Skin of body (tissue), 1 donor: ENCODE measurements at regions not wholly inside any gene's neighbourhood (a gene's known extent, or its start where the extent isn't known, plus 50 kb on each side); places are given as distances from the start of the nearest gene placed in this dataset.

Source experiments
- DNase-seq: peaks from one replicate; lab custom pipeline; 2025; lab: John Stamatoyannopoulos, UW

GRCh38 chr10:10865303-10865702, 152.4 kb upstream of the CELF2 start:
- DNase-seq: no peak

GRCh38 chr10:10865913-10866312, 151.8 kb upstream of the CELF2 start:
- DNase-seq: no peak

- no peak for DNase-seq
Measured at GRCh38 chr10:10869592-10869991, 148.1 kb upstream of the CELF2 start.

- DNase-seq: peak; percentile 8
Measured at GRCh38 chr10:10870523-10871241, 147.0 kb upstream of the CELF2 start.

- DNase-seq: no peak
Measured at GRCh38 chr10:10871352-10871751, 146.3 kb upstream of the CELF2 start.

- DNase-seq: peak; percentile 78
Measured at GRCh38 chr10:10872035-10872673, 145.5 kb upstream of the CELF2 start.

- no peak for DNase-seq
Measured at GRCh38 chr10:10872764-10873163, 144.9 kb upstream of the CELF2 start.

- DNase-seq: no peak
Measured at GRCh38 chr10:10873289-10873688, 144.4 kb upstream of the CELF2 start.

GRCh38 chr10:10873915-10874314, 143.8 kb upstream of the CELF2 start:
- DNase-seq: no peak

- DNase-seq: no peak
Measured at GRCh38 chr10:10878963-10879362, 138.7 kb upstream of the CELF2 start.

- no peak for DNase-seq
Measured at GRCh38 chr10:10881117-10881813, 136.4 kb upstream of the CELF2 start.

- DNase-seq: no peak
Measured at GRCh38 chr10:10883737-10884136, 133.9 kb upstream of the CELF2 start.

GRCh38 chr10:10886861-10887531, 130.7 kb upstream of the CELF2 start:
- no peak for DNase-seq

GRCh38 chr10:10891124-10892082, 126.3 kb upstream of the CELF2 start:
- no peak for DNase-seq

- DNase-seq: no peak
Measured at GRCh38 chr10:10892290-10892875, 125.3 kb upstream of the CELF2 start.

GRCh38 chr10:10897400-10897799, 120.3 kb upstream of the CELF2 start:
- no peak for DNase-seq

GRCh38 chr10:10901906-10902305, 115.8 kb upstream of the CELF2 start:
- no peak for DNase-seq

GRCh38 chr10:10902951-10903350, 114.7 kb upstream of the CELF2 start:
- no peak for DNase-seq

- no peak for DNase-seq
Measured at GRCh38 chr10:10903620-10904019, 114.1 kb upstream of the CELF2 start.

- DNase-seq: no peak
Measured at GRCh38 chr10:10910634-10911033, 107.0 kb upstream of the CELF2 start.

GRCh38 chr10:10911035-10911434, 106.6 kb upstream of the CELF2 start:
- peak; percentile 49 for DNase-seq
